NCI-H2171 (cell line): ENCODE measurements at regions not wholly inside any gene's neighbourhood (a gene's known extent, or its start where the extent isn't known, plus 50 kb on each side); places are given as distances from the start of the nearest gene placed in this dataset.

ENCODE experiments used
- DNase-seq: peaks from one replicate; lab custom pipeline; 2025; lab: John Stamatoyannopoulos, UW

DNA sequence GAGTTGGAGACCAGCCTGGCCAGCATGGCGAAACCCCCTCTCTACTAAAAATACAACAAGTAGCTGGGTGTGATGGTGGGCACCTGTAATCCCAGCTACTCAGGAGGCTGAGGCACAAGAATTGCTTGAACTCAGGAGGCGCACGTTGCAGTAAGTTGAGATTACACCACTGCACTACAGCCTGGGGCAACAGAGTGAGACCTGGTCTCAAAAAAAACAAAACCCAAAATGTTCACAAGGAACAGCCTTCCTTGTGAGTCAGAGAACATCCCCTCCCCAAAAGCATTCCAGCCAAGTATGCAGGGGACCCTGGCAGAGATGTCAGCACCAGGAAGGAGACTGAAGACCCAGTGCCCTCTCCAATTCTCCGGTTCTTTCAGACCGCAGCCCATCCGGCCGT, 314.9 kb upstream of the TSHZ3 start:
- DNase-seq, result no peak

DNA sequence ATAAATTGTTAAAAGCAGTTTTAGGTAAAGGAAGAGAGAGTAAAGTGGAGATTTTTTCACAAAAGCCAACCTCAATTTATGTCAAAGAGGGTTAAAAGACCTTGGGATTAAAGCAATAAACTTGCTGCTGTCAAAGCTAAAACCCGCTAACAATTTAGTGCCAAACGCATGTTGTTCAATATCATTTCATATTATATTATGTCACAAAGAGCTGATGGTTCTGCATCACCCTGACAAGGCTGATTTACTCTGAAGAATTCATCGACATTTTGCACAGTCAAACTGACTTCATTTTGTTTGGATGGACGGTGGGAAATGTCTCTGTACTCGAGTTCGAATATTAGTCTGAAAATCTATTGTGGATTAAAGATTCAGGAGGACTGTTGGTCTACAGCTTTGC, 315.8 kb upstream of the TSHZ3 start:
- DNase-seq, result no peak

DNA sequence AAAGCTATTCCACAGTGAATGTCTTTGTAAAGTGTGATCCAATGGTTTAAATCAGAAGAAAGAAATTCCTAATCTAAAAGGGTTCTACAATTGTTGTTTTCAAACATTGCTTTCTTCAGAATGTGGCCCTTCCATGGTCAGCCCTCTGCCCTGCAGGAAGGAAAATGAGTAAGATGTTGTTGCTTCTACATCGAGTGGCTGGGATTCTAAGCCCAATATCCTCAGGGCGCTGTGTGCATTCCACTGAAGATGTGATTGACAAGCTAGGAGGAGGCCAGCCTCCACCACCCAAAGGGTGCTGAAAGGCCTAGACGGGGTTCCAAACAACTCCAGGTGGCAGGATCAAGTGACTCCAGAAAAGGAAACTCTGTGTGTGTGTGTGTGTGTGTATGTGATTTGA, 316.9 kb upstream of the TSHZ3 start:
- DNase-seq, result no peak

DNA sequence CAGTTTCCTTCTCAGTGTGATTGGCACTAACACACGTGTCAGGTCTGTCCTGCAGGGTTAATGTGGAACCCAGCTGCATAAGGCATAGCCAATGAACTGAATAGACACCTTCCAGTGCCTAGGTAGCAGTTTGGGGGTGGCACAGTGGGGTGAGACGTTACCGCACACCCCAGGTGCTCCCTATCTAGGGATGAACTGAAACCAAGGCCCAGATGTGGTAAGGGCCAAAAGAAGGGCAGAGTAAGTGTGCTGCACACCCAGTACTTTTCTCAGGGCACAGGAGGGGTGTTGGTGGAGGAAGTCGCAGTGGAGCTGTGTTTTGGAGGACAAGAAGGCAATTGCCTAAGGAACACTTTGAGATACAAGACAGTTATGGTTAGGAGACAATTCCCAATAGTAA, 317.9 kb upstream of the TSHZ3 start:
- no peak for DNase-seq

DNA sequence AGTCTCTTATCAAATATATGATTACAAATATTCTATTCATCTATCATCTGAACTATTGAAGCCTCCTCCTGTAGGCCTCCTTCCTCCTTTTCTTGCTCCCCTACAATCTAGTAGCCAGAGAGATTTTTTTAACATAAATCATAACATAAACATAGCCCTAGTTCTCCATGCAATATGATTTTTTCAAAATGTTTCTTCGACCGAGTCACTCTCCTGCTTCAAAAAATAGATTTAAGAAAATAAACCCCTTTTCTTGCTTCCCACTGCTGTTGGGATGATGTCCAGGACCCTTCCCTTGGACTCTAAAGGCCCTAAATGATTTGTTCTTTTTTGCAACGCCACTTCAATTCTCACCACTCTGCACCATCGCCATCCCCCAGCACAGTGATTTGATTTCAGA, 319.7 kb upstream of the TSHZ3 start:
- DNase-seq, result no peak

DNA sequence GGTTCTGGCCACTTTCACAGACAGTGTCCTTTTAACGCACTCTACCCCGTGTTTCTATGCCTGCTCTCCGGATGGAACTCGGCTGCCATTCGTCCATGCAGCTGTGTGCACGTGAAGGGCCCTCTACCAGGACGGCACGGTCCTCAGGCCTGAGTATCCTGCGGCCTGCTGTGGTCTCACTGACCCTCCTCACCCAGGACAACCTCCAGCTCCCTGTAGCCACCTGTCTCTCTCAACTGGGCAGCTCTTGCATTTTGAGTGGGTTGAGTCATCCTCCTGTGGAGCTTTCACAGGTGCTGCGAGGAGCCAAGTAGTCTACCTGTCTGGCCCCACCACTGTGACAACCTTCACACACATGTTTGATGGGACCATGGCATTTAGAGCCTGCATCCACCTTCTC, 321.7 kb upstream of the TSHZ3 start:
- DNase-seq, result no peak

DNA sequence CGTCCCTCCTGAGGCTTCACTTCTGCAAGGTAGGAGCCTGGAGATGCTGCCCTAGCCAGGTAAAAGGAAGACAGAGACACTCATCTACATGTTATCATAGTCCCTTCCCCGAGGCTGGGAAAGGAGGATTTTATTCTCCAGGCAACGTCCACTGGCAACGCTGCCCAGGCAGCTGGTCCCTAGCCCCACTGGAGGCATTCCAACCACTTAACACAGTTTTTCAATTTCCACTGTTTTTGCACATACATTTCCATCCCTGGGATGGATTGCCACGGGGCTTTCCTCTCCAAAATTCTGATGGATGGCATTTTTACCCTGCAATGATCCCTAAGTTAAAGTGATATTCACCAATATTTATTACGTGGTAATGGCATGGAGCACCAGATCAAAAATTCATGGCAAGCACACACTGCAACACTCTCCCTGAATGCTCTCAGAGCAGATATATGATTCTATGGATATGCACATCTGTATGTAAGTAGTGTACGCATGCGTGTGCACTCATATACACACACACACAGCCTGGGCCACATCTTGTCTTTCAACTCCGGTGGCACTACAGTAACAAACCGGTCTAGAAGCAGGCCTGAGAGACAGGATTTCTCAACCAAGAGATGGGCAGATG, 322.3 kb upstream of the TSHZ3 start:
- no peak for DNase-seq

DNA sequence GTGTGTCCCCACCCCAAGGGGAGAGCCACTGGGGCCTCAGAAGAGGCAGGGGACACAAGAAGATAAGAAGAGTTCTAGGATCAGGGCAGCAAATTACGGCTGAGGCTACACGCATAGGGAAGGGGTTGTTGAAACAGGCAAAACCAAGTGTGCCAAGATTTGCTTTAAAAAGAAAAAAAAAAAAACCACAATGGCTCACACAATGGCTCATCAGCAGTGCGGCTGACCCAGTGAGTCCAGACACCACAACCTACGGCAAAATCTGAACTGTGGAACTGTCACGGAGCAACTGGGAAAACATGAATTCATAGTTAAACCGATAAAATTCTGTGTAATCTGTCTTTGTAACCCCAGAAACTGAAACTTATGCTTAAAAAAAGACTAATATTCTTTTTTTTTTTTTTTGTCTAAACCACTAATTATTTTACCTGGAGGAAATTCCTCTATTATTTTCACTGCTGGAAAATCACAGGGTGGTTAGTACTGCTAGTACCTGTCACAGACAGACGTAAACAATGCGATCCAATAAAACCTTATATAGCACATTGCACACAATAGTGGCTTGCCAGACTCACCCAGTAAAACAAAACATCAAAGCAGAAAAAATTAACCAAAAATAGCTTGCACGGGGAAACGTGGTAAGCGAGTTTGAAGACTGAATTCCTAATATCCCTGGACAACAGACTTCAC, 325.4 kb upstream of the TSHZ3 start:
- DNase-seq, result no peak

DNA sequence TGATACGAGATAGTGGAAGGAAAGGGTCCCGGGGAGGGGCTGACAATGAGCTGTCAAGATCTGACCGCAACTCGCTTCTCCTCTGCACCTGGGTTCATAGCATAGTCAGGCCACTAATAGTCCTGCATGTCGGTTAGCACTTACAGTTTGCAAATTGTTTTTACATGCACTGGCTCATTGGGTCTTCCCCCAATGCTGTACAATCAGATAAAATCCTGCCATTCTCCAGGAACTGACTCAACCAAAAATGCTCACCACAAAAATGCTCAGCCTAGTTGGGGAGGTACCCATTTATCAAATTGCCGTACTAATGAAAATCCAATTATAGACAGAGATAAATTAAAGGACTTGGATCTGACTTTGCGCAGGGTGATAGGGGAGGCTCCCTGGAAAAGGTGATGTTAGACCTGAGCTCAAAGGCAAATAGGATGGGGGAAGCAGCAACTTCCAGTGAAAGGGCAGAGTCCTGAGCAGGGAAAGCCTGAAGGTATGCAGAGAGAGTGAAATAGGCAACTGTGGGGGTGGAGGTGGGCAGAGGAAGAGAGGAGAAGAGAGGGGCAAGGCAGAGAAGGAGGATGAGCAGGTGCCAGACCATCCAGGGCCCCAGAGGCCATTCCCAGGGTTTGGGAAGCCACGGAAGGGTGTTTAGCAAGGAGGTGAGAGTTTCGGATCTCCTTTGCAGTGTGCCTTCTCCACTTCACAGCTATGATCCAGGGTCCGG, 326.1 kb upstream of the TSHZ3 start:
- no peak for DNase-seq

DNA sequence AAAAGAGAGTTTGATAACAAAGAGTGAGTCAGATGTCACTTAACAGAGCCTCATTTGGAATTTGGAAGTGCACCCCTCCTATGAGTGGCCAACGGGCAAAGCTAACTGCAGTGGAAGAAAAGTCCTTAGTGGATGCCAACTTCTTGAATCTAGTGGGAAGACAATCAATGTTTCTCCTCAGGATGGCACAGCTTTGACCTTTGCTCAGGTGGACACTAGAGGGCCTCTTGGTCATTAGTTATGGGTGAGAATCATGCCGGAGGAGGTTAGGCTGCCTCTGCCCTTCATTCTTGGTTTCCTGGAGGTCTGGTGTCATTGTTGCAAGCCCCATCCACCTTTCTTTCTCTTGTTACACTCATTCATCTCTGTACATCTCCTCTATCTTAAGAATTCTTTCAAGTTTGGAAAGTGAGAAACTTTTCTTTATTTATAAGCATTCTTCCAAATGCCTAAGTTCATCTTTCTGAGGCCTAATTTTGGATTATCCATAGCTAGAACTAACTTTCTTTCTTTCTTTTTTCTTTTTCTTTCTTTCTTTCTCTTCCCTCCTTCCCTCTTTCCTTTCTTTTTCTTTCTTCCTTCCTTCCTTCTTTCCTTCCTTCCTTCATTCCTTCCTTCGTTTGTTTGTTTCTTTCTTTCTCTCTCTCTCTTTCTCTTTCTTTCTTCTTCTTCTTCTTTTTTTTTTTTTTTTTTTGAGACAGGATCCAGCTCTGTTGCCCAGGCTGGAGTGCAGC, 327.2 kb upstream of the TSHZ3 start:
- no peak for DNase-seq

DNA sequence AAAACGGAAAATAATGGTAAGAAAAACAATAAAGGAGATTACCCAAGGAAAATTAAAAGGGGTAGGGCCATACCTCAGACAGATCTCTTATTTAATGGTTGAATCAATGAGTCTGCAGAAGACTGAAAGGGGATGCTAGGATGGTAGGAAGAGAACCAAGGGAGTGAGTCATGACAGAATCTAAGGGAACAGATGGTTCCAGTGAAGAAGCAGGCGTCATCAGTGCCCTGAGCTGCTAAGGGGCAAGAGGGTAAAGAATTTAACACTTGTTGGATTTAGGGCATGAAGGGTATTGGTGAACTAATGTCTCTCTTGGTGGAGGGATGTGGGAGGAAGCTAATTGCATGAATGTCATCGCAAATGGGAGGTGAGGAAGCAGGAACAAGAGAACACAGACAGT, 329.2 kb upstream of the TSHZ3 start:
- no peak for DNase-seq

DNA sequence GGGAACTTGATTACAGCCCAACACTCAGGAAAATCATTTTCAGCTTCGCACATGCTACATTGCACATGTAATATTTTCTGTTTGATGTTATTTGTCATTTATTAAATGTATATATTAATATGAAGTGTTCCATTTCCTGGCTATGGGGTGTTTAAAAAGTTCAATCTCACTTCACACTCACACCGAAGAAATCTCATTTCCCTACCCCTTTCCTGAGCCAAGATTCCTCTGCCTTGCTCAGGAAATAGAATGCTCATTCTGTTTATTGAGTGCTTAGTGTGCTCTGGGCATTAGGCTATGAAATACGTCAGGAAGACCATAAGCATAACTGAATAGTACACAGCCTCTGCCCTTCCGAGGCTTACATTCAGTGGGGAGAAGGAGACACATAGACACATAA, 331.9 kb upstream of the TSHZ3 start:
- DNase-seq, result no peak

DNA sequence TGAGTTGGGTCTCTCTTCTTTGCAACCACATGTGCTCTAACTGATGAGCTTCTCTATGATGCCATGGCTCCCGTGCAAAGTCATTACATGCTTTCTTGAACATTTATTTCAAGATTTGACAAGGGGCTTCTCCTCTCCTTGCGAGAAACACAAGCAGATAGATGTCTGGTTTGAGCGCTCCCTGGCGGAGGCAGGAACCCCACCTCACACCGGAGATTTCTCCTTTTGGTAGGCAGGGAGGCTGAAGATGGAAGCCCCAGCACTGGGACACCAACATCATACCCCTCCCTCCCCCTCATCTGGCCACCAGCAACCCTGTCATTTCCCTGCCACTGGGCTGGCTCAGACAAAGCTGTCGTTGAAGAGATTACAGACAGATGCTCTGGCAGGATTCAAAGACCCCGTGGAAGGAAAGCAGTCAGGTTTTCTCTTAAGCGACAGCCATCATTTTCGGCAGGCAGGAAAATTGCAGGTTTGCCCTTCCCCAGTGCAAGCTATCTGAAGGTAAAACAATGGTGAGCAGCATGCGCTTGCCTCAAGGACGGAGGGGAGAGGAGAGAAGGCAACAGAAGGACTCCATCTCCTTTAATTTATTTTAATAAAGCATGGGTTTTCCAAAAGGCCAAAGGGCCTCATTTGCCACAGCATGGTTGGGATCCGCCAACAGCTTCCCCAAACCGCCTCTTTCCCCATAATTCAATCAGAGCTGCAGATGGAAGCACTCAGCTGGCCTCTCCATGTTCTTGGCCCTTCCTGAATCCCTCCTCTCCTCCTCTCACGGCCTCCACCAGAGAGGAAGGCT, 344.1 kb upstream of the TSHZ3 start:
- no peak for DNase-seq

DNA sequence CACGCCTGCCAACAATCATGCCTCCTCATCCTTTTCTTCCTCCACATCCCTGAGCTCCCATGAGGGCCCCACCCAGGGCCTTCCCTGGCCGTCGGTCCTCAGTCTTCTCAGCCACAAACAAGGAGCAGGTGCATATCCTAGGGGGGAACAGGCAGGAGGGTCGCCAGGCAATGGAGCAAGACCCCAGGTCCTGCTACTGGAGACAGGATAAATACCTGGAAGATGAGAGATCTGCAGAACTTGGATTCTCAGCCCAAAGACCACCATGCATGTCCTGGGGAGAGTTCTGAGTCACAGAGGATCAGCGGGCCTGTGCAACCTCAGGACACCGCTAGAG, 344.7 kb upstream of the TSHZ3 start:
- DNase-seq, result no peak

DNA sequence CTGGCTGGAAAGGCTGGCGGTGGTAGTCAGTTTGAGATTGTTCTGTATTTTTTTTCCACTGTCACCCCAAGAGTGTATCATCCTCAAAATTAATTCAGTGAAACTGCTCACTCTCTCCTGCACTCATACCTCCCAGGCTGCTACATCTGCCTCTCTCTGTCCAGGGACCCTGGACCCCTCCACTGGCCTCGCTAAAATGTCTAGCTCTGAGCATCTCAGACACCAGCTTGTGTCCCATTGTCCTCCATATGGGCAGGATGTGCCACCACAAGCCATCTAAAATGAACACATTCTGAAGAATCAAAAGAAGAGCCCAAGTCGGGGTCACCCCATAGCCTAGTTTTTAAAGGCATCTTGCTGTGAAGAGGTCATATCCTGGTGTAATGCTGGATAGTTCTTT, 345.5 kb upstream of the TSHZ3 start:
- no peak for DNase-seq

DNA sequence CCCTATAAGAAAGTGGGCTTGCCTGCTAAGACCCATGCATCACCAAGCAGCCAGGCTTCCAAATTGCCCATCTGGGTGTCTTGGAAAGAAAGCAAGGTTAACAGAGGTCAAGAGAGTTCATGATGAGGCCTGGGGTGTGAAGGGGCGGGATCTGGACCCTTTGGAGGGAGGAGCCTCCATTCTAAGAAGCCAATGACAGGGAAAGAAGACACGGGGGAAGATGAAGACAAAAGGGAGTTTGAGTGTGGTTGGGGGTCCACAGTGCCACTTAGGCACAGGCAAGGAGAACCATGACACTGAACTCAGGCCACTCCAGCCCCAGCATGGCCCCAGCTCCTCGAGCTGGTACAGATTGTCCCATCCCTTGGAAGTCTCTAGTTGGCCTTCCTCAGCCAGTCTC, 350.2 kb upstream of the TSHZ3 start:
- no peak for DNase-seq

DNA sequence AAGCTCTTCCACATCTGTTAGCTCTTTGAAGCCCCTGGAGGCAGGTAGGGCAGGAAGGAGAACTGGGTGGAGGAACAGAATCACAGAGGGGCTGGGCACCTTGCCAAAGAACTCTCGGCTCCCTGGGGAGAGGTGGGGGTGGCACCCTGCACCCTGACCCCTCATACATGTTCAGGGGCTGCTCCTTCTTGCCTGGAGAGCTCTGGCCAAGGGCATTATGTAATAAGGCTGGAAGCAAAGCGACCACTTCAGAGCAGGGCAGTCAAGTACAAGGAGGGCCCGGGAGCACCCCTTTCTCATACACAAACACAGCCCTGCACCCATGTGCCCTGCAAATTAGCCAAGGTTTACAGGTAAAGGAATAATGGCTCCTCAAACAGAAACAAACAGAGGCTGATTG, 351.9 kb upstream of the TSHZ3 start:
- no peak for DNase-seq

DNA sequence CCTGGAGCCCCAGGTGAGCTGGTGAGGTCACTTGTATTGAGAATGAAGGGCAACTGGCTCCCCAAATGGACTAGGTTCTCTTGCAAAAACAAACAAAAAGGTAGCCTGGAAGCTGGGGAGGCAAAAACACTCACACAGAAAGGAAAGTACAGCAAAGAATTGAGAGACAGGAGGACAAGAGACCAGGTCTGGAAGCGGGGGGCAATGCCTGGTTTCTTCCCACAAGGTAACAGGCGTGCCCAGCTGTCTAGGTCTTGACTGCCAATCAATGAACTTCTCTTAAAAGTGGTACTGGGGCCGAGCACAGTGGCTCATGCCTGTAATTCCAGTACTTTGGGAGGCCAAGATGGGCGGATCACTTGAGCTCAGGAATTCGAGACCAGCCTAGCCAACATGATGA, 356.4 kb upstream of the TSHZ3 start:
- no peak for DNase-seq

DNA sequence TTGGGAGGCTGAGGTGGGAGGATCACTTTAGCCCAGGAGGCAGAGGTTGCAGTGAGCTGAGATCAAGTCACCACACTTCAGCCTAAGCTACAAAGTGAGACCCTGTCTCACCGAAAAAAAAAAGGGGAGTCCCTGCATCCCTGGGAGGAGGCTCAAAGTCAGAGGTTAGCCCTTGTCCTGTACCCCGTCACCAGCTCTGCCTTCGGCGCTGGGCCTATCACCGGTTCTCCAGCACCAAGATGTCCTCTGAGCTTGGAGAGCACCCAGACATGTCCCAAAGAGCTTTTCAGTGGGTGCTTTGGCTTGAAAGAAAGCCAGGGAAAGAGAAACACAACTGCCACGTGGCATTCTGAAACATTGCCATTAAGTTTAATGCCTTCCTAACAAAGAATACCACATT, 356.9 kb upstream of the TSHZ3 start:
- no peak for DNase-seq

DNA sequence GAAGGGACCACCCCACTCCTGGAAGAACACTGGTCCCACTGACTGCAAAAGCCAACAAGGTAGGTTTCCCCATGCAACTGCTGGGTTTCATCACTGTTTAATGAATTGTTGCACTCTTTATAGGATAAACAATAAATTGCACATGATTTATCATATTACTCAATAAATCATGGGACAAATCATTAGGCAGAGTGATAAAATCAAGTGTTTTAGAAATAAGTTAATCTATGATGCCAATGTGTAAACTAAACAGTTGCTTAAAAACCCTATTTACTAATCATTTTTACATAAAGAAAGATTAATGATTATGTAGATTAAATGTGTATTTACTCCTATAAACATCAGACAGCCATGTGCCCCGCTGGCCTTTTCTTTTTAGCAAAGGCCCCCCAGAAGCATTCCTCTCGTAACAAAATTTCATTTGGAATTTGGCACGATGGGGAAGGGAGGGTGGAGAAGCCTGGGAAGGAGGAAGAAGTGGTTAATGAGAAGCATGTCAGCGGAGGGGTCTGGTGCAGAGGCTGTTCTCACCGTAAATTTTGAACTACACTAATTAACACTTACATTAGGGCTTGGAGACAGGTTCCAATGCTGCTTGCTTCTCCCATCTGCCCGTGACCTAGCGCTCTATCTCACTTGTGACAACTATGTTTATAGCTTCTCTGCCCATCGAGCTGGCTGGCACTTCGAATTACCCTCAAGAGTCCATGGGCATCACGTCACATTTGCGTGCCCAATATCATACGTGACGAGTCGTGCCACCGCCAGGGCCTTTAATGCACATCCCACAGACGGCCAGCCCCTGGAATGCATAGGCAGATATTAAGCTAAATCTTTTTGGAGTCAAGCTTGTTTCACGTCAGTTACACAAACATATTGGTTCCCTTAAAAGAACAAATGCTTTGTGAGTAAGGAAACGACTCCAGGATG, 357.7 kb upstream of the TSHZ3 start:
- DNase-seq, result no peak

DNA sequence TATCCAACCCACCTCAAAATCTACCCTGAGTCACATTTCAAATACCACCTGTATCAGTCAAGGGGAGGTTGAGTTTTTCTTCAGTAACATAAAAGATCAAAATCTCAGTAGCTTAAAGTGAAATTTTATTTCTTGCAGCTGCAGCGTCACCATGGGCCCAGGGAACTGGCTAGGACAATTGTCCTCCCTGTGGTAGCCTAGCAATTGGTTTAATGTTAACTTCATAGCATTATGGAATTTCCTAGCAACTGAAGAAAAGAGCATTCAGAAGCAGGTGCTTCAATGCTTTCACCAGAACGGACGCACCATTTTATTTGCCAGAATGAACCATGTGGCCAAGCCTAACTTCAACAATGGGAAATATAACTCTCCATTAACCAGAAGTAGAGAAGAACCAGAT, 359.3 kb upstream of the TSHZ3 start:
- DNase-seq, result no peak
